IPS-18c (cell line): ENCODE measurements at regions not wholly inside any gene's neighbourhood (a gene's known extent, or its start where the extent isn't known, plus 50 kb on each side); places are given as distances from the start of the nearest gene placed in this dataset.

Source experiments
- H3K4me3 ChIP-seq: 2 replicates; pipeline ENCODE4 v1.7.0; 2013; ENCODE audit warnings: low read depth, mild to moderate bottlenecking, low read length, moderate library complexity; ENCODE audit not compliant: insufficient read depth
- H3K9me3 ChIP-seq: one replicate; pipeline ENCODE4 v1.6.1; 2013; ENCODE audit warnings: mild to moderate bottlenecking, low read length, moderate library complexity; ENCODE audit not compliant: control insufficient read depth, insufficient read depth

DNA sequence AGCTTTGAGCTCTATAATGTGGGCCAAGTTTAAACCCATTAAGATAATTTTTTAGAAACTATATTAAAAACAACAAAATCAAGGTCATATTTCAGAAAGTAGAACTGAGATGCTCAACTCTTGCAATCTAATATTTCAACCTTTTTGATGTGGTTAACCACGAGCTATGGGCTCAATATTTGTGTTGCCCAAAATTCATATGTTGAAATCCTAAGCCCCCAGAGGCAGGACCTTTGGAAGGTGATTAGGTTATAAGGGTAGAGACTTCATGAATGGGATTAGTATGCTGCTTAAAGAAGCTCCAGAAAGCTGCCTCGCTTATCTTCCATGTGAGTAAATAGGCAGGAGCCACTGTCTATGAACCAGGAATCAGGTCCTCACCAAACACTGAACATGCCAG is 284.4 kb downstream of the CRPPA start:
- H3K9me3 ChIP-seq: no peaks in the 10 kb centered on the region
- no peak overlapping the region for H3K4me3 ChIP-seq

DNA sequence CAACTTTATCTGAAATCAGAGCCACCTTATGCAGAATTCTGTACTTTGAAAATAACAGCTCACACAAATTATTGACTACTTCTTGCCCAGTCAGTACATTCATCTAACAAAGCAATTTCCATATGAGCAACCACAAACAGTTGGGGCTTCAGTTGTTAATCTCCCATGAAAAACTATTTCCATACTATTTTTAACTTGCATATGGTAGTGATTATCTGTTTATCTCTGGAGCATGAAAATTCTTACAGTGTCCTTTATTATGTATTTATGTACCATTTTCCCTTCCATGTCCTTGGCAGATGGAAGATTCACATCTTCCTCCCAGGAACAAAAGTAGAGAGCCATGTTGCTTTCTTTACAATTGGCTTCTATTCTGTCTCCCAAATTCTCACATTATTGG is 285.7 kb downstream of the CRPPA start:
- H3K9me3 ChIP-seq: no peaks in the 10 kb centered on the region
- H3K4me3 ChIP-seq: no peak overlapping the region

DNA sequence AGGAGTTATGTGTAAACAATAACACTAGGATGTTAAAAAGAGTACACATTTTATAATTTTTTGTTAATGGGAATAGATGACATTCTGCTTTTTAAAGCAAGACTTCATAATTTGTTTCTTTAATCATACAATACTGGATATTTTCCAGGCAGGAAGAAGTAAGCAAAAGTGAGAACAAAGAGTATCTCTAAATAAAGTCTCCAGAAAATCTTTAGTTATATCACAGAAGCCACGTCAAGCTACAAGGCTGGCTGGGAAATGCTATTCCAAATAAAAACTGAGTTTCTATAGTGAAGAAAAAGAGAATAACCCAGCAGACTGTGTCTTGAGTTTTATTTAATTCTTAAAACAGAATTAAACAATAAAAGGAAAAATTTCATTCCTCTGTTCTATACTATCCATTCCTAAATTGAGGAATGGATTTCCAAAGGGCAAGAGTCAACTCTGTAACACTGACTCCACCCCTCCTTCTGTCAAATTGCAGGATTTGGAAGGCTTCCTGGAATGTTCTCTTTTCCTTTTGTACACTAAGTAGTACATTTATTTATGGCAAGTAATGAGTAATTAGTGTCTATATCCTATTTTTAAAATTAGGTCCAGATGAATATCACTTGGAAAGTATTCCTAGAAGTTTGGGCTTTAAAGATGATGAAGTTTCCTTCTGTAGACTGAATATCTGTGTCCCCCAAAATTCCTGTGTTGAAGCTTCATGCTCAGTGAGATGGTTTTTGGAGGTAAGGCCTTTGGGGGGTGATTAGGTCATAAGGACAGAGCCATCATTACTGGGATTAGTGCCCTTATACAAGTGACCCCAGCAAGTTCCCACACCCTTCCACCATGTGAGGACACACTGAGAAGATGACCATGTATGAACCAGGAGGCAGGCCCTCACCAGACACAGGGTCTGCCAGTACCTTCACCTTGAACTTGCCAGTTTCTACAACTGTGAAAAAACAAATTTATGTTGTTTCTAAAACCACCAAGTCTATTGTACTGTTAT is 290.9 kb downstream of the CRPPA start:
- H3K4me3 ChIP-seq: no peak overlapping the region
- no peaks in the 10 kb centered on the region for H3K9me3 ChIP-seq

DNA sequence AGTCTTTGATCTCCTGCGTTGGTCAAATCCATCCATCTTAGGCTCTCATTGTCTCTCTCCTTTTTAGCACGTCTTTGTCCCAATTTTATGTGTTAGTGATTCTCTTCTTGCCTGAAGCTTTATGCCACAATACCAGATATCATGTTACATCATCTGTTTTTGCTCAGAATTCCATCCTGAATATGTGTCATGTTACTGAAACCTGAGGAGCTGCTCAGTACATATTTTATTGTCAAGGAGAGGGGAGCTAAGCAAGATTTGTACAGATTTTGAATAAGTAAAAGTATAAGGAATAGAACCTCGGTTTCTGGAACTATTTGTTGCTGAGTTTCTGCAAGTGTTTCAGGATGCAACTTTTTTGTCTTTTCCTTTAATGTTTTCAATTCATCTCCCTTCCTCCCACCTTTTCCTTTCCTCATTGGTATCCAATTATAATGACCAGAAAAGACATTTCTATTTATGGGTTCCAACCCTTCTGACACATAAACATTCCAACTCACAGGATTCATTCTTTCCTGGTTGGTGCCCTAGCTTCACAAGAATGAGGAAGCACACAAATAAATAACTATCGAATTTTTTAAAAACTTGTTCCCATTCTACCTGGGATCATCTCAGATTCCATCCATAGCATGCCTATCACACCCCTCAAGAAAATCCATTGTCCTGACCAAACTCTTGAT is 291.8 kb downstream of the CRPPA start:
- no peaks in the 10 kb centered on the region for H3K9me3 ChIP-seq

DNA sequence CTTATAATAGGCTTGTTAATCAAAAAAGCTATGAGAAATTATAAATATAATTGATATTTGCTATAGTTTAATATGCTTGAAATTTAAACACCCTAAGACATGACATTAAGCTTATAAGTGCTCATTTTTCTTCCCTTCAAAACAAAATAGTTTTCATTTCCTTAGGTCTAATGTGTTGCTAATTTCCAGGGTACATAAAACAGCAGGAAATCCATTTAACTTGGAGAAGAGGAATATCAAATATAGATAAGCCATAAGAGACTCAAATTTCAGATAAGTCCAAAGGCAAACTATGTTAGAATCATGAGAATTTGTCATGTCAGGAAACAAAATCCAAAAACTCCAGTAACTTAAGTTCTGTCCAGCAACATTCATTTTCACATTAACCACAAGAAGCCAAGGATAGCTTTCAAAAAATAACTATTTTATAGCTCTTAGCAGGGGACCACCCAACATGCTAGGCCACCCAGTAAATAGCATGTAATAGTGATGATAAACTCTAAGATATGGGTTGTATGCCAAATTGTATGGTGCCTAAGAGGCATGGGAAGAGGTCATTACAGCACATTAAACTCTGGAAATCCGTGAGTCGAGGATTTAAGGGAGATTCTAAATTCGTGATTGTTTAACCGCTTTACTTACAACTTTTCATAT is 298.1 kb downstream of the CRPPA start:
- Histone ChIP-seq H3K4me3 (no peak overlapping the region), H3K9me3 (no peaks in the 10 kb centered on the region)

More for the DNA sequence above, 291.8 kb downstream of the CRPPA start:
- no peak overlapping the region for H3K4me3 ChIP-seq

DNA sequence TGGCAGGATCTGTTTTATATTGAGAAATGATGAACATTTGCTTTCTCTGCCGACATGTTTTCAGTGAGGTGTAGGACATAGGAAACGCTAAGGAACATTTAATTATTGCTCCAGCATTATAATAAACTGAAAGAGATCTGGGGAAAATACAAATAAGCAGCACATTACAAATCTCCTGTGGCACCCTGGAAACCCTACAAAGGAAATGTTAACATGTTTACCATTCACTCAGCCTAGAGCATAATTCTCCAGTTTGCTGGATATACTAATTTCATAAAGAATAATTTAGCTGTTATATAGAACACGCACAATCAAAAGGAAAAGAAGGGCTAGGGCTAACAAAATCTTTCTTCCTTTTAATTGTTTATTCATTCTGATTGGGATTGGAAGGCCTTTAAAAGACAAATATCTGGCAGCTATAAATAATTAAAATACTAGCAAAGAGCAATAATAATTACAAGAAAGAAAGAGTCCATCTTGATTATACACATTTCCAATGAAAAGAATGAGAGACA is 299.4 kb downstream of the CRPPA start:
- Histone ChIP-seq H3K9me3 (no peaks in the 10 kb centered on the region), H3K4me3 (no peak overlapping the region)

DNA sequence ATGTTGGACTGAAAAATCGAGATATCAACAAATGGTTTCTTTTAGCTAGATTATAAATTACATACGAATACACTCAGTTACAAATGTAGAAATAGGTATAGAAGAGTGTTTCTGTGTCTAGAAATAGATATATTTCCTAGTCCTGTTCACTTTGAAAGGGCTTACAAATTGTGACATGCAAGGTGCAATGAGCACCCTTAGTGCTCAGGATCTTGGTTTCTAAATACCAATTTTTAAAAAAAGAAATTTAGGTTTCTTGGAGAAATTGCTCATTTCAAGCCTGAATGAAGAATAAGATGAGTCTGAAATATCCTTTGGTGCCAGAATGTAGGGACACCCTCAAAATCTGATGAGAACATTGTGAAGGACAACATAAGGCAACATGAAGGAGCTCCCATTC is 306.0 kb downstream of the CRPPA start:
- H3K9me3 ChIP-seq: no peaks in the 10 kb centered on the region
- H3K4me3 ChIP-seq: no peak overlapping the region

DNA sequence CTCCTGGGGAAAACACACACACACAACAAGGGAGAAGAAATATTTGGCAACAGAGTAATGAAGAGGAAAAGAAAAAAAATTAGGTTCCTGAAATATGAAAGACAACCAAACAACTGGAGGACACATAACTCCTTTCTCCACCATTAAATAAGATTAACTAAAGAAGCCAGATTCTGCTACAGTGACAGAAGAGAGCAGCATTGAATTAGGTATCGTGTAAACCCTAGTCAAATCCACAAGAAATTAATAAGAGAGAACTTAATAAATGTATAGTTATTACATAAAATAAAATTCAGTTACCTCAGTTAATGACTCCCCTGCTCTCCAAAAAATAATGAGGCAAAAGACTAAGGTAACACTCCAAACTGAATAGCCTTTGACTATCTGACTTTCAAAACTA is 306.7 kb downstream of the CRPPA start:
- H3K9me3 ChIP-seq: no peaks in the 10 kb centered on the region
- H3K4me3 ChIP-seq: no peak overlapping the region

DNA sequence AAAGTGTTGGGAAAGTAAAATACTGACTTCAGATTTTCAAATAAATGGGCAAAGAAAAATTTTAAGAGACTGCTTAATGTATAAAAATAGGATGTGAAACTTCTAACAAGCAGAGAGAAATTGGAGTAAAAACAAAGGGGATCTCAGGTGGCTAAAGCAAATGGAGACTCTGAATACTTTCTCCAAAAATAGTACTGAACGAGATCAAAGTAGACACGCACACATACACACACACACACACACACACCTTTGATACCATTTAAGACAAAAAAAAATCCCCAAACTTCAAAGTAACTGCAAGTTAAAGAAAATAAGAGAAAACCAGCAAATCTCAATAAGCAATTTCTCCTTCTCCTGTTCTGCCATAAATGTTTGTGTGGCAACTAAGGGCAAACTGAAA is 307.3 kb downstream of the CRPPA start:
- H3K9me3 ChIP-seq: no peaks in the 10 kb centered on the region
- no peak overlapping the region for H3K4me3 ChIP-seq

DNA sequence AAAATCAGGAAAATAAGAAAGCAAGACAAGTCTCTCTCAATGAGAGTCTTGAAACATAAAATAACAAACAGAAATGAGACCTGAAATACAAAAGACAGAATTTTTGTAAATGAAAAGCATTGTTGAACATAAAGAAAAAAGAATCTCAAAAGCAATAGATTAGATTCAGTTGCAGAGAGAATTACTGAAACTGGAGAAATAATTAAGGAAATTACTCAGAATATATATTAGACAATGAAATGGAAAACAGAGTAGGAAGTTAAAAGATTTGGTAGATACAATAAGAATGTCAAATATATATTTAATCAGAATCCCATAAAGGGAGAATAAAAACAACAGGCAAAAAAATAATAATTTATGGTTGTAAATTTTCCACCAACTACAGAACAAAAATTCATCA is 308.3 kb downstream of the CRPPA start:
- Histone ChIP-seq H3K4me3 (no peak overlapping the region), H3K9me3 (no peaks in the 10 kb centered on the region)

DNA sequence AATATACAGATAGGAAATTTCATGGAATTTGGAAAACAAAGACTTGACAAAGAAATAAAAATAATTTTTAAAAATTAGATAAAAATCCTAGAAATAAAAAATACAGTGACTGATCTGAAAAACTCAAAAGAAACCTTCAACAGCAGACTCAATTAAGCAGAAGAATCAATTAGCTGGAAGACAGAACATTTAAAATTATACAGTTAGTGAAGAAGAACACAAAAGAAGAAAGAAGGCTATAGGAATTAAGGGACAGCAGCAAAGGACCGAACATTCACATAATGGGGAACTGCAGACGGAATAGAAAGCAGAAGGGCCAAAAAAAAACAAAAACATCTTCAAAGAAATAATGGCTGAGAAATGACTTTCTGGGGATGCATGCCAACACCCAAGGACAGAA is 314.5 kb downstream of the CRPPA start:
- Histone ChIP-seq H3K9me3 (peaks cover 4% of the 10 kb centered on the region), H3K4me3 (no peak overlapping the region)

DNA sequence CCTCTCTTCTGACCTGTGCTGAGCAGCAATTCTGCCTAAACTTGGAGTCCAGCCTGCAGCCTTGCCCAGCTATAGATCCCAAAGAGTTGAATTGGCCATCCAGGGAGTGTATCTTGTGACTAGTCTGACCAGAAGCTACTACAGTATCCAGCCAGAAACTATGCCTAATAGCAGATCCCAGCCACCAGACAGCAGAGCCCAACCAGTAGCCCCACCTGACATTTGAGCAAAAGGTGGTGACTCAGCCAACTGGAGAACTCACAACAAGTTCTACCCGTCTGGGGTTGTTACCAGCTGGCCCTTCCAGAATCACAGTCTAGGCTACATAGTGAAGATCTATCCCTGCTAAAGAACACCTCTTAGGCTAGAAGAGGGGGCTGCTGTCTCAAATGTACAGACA is 315.0 kb downstream of the CRPPA start:
- peaks cover 4% of the 10 kb centered on the region for H3K9me3 ChIP-seq

DNA sequence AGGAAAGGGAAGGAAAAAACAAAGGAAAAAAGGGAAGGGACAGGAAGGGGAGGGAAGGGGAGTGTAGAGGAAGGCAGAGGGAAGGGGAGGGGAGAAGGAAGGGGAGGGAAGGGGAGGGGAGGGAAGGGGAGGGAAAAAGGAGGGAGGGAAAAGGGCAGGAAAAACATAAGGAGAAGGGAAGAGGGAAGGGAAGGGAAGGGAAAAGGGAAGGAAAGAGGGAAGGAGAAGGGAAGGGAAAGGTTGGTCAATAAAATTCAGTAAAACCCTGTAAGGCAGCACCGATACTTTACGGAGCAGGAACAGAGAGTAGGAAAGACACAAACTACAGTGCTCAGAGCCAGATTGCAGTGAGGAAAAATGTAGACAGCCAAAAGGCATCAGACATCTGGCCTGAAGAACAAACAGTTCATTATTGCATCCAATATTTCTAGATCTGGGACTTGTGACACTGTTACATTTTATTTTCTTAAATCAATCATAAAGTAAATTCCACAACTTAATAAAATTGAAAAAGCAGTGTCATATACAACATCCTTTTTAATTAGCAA is 322.0 kb downstream of the CRPPA start:
- Histone ChIP-seq H3K9me3 (peaks cover 2% of the 10 kb centered on the region), H3K4me3 (no peak overlapping the region)

More for the DNA sequence above, 315.0 kb downstream of the CRPPA start:
- H3K4me3 ChIP-seq: no peak overlapping the region

DNA sequence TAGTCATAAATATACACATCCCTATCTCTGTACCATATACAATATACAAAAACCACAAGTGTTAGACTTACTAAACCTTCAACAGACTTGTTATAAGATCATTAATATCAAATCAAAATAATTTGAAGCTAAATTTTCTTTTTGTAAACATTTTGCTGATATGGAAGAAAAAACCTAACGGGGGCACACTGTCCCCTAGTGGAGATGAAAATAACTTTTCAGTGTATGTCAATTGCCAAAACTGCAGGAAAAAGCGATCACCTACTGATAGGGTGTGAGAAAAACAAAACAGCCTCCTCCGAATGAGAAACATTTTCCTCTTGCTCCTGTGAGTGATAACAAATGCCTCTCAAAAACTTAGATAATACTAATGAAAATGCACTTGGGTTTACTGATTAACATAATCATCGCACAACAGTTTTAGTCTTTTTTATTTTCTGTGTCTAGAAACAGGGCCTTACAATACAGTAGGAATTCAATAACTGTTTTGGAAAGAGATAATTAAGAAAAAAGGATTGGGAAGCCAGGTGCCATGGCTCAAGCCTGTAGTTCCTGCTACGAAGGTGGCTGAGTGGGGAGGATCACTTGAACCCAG is 322.7 kb downstream of the CRPPA start:
- Histone ChIP-seq H3K9me3 (peaks cover 2% of the 10 kb centered on the region), H3K4me3 (no peak overlapping the region)

DNA sequence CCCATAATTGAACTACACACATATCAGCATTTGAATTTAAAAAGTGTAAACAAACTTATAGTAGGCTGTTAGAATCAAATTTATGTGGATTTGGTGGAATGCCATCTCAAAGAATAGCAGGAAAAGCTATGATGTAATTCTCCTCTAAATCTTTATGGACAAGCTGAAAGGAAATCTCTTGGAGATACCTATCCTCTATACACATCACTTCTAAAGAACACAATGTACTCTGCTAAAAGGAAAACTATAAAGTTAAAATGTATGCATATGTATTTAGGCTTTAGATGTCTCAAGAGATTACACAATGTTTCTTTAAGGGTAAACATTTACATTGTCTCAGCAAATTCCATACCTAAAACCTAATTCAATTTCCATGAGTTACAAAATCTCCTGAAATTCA is 323.3 kb downstream of the CRPPA start:
- H3K4me3 ChIP-seq: no peak overlapping the region
- peaks cover 2% of the 10 kb centered on the region for H3K9me3 ChIP-seq

DNA sequence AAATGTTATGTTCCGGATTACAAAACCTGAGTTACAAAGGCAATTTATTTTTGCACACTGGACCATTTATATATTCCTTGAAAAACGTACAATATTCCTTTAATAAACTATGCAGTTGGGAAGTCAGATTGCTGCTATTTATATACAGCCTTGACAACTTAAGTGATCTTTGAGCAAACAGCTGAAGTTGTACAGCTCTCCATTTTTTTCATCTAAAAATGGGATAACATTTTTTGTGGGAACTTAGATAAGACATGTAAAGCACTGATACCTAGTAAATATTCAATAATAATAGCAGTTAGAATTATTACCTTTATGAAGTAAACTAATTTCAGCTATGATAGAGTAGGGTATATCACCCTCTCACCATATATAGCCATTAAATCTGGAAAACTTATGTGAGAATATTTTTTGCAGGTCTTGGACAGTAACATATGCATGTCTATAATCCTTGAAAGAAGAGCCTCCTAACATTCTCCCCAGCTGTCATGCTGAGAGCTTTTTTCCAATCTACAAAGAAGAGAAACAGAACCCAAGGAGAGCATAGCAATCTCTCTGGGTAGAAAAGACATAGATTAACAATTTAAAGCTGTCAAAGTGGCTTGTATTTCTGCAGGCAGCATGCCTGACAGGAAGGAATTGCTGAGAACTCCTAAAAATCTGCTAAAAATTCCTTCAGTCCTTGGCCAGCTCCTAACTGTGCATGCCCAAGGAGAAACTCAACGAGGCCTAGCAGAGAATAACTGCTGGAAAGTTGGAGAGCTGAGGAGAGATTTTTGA is 326.0 kb downstream of the CRPPA start:
- Histone ChIP-seq H3K4me3 (no peak overlapping the region), H3K9me3 (no peaks in the 10 kb centered on the region)
